ENCODE measurements at regions not wholly inside any gene's neighbourhood (a gene's known extent, or its start where the extent isn't known, plus 50 kb on each side); places are given as distances from the start of the nearest gene placed in this dataset.
"Not testable (repeated sequence)": the region's sequence is repeated elsewhere in the genome, so short reads cannot be mapped to it uniquely, and the experiment has no call there.

DNA sequence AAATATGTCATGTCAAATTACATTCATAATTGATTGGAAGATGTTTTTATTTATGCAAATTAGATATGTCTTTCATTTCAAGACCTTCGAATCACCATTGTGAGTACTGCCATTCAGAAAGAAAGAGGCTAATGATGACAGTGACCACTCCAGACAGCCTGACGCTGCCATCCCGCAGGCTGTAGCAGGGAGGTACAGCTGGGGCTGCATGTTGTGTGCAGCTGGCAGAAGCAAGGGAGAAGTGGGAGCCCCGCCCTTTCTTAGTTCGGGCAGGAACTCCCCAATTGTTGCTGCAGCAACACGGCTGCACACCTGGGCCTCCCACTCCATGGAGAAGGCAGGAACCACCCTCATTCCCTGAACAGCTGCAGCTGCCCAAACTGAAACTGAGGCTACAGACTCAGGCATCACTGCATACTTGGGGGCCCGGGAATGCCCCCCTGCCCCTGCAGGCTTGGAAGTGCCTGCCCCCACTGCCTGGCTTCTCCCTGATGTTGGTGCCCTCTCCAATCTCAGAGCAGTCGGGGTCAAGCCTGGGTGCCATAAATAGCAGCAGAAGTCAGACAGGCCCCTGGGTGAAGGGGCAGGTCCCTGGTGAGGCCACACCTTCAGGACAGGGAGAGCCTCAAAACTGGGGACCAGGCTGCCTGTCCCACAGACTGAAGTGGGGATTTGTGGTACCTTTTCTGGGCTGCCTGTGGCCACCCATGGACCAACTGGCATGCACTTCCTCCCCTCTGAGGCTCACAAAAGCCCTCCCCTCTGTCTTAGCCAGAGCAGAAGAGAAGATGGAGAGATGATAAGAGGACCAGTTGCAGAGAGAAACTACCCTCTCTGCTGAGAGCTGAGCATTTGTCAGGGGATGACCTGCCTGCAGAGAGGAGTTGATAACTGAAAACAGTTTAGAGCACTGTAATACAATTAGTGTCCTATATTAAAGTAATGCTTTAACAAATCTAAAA is 964.6 kb downstream of the SI start:
- intact Hi-C loops (cut with DNase I): no loop called here
- ATAC-seq (ENCODE audit: poor library complexity) (no peak), DNase-seq (no peak)

DNA sequence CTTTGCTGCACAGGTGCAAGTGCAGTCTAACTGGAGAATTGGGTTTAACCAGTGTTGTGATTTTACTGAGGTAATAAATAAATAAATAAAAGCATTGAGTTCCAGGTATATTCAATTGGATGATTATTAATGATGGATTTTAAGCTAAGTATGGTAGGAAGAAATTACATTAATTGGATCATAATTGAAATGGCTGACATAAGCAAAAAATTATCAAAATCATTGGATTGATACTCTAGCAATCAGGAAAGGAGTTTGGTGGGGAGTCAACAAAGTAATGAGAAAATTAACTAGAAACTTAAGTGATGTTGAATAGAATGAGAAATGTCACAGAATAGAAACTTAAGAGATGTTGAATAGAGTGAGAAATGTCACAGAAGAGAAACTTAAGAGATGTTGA is 981.9 kb downstream of the SI start:
- DNase-seq (no peak), ATAC-seq (ENCODE audit: poor library complexity) (no peak)
- intact Hi-C loops (cut with DNase I): no loop called here

DNA sequence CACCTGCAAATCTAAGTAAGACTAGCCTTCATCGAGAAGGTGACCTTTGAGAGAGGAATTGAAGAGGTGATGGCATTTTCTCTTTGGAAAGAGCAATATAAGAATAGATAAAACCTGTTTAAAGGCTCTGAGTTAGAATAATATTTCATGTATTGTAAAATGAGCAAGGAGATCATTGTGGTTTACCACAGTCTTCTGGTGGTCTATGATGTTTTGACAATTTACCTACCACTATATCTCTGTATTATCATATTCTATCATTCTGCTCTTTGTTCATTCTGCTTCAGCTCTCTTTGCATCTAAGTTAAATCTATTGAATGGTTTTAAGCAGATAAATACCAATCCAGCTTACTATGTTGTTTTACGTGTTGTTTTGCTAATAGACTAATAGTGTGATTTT is 982.3 kb downstream of the SI start:
- intact Hi-C loops (cut with DNase I): no loop called here
- no peak for DNase-seq
- no peak for ATAC-seq (ENCODE audit: poor library complexity)

DNA sequence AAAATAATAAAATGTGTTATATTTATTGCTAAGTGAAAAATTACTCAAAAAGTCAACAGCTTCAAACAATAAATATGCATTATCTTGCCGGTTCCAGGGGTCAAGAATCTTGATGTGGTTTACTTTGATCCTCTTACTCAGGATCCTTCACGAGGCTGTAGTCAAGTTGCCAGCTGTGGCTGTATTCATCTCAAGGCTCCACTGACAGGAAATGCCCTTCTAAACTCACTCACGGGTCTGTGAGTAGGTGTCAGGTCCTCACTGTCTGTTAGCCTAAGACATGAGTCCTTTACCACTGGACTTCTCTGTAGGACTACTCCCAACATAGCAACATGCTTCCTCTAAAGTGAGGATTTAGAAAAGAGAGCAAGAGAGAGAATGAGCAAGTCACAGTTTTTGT is 983.0 kb downstream of the SI start:
- DNase-seq (no peak), ATAC-seq (ENCODE audit: poor library complexity) (no peak)
- intact Hi-C loops (cut with DNase I): no loop called here

DNA sequence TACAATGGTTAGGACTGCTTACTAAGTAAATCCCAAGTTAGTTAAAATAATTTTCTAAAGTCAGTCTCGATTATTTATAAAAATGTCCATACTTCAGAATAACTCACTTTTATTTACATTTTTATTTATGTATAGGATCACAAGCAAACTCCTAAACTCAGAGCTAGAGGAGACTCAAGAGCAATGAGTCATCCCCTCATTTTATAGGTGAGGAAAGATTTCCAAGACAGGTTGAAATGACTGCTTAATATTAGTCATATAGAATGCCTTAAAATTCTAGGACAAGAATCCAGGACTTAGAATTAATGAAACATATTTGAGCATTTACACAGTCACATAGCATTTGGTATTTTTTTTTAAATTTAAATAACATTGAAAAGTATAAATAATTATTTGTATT is 983.8 kb downstream of the SI start:
- no peak for DNase-seq
- no peak for ATAC-seq (ENCODE audit: poor library complexity)
- intact Hi-C loops (cut with DNase I): no loop called here

DNA sequence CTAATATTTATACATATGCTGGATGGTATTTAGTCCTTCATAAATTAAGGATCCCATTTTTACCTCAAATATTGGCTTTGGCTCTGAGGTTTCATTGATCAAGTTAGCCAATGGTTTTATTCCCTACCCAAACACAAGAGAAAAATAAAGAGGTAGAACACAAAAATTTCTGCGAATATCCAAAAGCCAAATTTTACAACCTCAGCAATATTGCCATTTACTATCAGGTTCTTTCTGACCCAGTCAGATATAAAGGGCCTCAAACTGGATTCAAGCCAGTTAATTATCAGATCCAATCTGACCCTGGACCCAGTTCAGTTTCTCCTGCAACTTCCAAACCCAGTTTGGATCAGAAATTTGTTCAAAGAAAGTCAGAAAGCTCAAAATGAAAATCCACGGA is 998.1 kb downstream of the SI start:
- intact Hi-C loops (cut with DNase I): no loop called here
- ATAC-seq (ENCODE audit: poor library complexity): no peak
- DNase-seq: no peak

DNA sequence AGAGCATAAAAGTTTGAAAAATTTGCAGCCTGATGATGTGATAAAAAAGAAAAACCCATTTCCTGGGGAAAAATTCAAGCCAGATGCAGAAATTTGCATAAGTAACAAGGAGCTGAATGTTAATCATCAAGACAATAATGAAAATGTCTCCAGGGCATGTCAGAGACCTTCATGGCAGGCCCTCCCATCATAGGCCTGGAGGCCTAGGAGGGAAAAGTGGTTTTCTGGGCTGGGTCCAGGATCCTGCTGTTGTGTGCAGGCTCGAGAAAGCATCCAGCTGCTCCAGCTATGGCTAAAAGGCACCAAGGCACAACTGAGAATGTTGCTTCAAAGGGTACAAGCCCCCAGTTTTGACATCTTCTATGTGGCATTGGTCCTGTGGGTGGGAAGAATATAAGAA is 1014.0 kb downstream of the SI start:
- intact Hi-C loops (cut with DNase I): no loop called here
- ATAC-seq (ENCODE audit: poor library complexity) (no peak), DNase-seq (no peak)

DNA sequence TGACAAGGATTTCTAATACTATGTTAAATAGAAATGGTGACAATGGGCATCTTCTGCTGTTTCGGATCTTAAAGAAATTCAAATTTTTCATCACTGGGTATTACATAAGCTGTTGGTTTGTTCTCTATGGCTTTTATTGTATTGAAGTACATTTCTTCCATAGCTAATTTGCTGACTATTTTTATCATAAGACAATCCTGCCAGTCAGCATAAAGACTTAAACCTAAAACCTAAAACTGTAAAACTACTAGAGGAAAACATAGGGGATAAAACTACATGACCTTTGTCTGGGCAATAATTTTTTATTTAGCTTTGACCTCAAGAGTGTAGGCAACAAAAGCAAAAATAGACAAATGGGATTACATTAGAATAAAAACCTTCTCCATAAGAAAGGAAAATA is 1017.4 kb downstream of the SI start:
- ATAC-seq (ENCODE audit: poor library complexity) (no peak), DNase-seq (no peak)
- intact Hi-C loops (cut with DNase I): no loop called here

DNA sequence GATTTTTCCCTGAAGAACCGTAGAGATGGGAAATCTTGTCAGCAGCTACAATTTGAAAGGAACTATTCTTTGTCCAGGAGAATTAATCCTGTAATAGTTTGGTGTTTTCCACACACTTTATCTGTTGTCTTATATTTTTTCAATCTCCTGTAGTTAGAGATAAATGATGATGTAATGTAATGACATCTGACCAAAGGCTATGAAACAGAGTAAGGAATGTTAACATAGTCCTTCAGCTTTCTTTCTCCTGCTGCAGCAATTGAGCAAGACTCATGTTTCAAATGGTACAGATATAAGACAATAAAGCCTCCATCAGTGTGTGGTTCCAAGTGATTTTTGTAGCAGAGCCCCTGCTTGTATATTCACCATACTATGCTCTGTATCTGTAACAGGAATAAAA is 1028.4 kb downstream of the SI start:
- intact Hi-C loops (cut with DNase I): no loop called here
- no peak for ATAC-seq (ENCODE audit: poor library complexity)
- no peak for DNase-seq

DNA sequence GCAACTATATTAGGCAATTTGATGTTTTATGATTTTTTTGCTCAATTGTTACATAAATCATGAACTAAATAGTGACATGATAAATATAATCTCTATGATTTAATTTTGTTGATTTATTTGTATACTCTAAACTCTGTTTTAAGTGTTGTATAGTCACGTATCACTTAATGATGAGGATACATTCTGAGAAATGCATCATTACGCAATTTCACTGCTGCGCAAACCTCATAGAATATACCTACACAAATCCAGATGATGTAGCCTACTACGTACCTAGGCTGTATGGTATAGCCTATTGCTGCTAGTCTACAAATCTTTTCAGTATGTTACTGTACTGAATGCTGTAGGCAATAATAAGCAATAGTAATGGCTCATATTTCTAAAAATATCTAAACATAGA is 1029.8 kb downstream of the SI start:
- intact Hi-C loops (cut with DNase I): no loop called here
- no peak for ATAC-seq (ENCODE audit: poor library complexity)
- no peak for DNase-seq

DNA sequence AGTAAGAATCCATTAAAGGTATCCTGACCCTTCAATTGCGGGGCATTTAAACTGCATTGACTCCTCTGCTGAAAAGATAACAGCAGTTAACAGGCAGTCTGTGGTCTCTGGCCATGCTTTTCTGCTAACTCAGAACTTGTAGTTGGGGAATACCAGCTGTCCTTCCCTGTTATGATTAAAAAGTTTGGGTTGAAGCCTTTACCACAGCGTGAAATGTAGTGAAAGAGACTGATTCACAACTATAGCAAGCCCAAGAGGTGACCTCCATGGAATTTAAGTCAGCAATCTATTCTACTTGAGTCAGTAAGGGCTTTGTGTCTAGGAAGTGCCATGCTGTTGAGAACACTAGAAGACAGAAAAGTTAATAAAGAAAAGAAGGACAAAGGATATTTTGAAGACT is 1037.3 kb downstream of the SI start:
- ATAC-seq (ENCODE audit: poor library complexity): no peak
- intact Hi-C loops (cut with DNase I): no loop called here

DNA sequence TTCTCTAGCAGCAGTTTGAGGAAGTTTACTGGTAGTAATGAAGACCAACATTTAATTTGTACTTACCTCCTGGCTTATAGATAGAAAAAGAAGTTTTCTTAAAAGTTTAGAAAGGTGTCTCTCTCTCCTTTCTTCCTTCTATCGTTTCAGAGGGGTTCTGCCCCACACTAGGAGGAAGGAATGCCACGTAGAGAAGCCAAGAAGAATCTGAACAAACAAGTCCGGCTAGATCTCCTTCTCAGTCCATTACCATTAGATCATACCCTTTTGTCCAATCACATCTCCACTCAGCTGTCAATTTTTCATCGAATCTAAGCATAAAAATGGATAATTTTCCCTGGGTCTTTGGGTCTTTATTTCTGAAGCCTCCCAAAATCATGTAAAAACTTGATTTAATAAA is 1048.1 kb downstream of the SI start:
- DNase-seq: no peak
- intact Hi-C loops (cut with DNase I): no loop called here
- ATAC-seq (ENCODE audit: poor library complexity): no peak

More for the DNA sequence above, 1037.3 kb downstream of the SI start:
- DNase-seq: no peak

DNA sequence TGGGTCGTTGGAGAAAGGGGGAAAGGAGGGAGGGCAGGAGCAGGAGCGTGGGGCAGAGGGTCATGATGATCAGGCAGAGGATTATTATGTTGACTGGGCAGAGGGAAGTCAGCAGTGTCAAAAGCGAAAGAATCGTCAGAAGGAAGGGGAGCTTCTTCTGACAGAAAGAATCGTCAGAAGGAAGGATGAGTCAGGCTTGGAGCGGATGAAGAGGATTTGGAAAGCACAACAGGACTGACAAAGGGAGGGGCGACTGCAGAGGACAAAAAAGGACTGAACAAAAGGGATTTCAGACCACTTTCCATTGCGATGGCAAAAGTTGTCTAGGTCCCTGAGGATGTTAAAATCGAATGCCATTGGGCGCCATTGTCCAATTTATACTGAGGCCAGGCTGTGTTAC is 1053.5 kb downstream of the SI start:
- no peak for ATAC-seq (ENCODE audit: poor library complexity)
- DNase-seq: no peak
- intact Hi-C loops (cut with DNase I): no loop called here

DNA sequence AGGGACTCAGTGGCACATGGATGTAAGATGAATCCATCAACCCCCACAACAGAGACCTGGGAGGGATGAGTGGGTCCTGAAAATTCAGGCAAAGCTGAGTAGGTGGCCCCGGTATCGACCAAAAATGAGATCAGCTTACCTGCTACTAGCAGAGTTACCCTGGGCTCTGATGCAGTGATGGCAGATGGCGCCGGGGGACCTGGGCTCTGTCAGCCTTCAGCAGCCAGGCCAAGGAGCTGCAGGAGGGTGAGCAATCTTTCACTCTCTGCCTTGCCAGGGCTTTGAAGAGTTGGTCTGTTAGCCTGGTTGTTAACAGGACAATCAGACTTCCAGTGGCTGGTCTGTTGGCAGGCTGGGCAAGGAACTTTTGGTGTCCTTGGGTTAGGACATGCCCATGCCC is 1054.8 kb downstream of the SI start:
- ATAC-seq (ENCODE audit: poor library complexity): no peak
- intact Hi-C loops (cut with DNase I): no loop called here
- DNase-seq: no peak

DNA sequence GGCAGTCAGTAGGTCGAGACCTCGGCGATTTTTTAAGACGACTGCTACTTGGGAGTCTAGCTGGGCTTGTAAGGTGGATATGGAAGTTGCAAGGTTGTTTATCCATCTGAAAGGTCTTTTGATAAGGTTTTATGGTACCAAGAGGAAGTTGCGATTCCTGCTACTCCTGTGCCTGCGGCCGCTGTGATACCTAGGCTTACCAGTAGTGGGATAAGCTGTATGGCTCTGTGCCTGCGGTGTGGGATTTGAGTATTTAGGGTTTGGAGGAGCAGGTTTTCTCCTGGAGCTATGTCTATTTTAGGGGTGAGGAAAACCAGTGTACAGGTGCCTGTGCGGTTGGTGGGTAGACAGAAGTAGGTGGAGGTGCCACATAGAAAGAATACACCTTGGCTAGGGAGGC is 1059.8 kb downstream of the SI start:
- no peak for ATAC-seq (ENCODE audit: poor library complexity)
- DNase-seq: no peak
- intact Hi-C loops (cut with DNase I): no loop called here

DNA sequence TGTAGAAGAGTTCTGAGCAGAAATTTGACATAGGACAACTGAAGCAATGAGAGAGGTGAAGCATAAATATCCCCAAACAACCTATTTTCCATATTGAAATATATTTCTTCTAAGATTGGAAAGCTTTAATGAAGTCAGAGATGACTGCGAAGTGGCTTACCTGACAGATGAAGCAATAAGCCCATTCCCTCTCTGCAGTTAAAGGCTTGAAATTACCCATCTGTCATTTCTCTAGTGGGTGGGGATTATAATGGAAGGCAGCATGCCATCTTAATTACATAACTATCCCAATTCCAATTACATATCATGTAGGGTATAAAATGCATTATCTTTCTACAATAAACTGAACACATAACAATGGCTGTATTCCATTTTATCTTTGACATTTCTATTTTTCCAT is 1070.5 kb downstream of the SI start:
- intact Hi-C loops (cut with DNase I): no loop called here
- ATAC-seq (ENCODE audit: poor library complexity): no peak
- DNase-seq: no peak

DNA sequence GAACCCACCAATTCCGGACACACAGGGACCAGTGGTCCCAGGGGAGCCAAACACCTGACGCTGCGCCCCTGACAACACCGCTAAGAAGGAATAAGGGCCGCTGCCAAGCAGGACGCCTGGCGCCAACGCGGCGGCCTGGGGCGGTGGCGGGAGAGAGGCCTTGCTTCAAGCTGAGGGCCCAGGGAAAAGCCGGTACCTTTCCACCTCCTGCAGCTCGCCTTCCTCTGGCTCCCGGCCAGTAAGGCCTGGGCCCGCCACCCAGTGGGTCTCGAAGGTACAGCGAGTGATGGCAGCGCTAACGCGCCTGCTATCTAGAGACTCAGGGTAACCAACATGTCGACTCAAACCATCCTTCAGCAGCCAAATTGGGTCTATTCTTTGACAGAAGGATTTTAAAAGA is 1074.1 kb downstream of the SI start:
- intact Hi-C loops (cut with DNase I): no loop called here
- DNase-seq: no peak
- ATAC-seq (ENCODE audit: poor library complexity): no peak

DNA sequence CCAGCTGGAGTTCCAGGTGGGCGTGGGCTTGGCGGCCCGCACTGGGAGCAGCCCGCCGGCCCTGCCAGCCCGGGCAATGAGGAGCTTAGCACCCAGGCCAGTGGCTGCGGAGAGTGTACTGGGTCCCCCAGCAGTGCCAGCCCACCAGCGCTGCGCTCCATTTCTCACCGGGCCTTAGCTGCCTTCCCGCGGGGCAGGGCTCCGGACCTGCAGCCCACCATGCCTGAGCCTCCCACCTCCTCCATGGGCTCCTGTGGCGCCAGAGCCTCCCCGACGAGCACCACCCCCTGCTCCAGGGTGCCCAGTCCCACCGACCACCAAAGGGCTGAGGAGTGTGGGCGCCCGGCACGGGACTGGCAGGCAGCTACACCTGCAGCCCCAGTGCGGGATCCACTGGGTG is 1075.3 kb downstream of the SI start:
- DNase-seq; ATAC-seq (ENCODE audit: poor library complexity); intact Hi-C loops (cut with DNase I): not testable (repeated sequence)

DNA sequence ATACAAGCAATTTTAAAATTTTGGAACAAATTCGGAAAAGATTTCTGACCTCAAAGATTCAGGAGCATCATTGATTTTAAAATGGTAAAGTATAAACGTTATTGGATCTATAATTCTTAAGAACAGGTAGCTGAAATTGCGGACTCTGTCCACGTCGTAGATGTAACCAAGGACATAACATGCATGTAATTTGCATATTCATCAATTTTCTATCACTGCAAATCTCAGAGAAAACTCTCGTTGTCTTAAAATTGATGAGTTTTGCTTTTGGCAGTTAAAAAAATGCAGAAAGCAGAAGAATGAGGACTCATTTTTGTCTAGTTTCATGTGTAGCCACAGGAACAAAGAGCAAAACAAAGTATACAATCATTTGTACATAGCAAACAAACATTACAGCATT is 1094.4 kb downstream of the SI start:
- intact Hi-C loops (cut with DNase I): no loop called here
- ATAC-seq (ENCODE audit: poor library complexity) (no peak), DNase-seq (no peak)

DNA sequence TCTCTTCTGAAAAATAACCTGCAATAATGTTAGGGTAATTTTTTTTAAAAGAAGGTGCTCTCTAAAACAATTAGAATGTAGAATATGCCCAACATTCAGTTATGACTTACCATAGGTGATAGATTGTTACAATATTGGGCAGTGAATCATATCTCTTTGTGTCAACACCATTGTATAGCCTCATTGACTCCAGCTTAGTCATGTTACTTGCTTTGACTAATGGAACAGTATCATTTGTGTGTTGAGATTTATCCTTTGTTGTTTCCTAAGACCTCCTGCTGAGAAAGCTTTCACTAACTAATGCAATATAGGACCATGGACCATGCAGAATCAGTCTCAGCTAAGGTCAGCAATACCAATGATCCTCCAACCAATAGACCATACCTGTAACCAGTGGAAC is 1106.4 kb downstream of the SI start:
- intact Hi-C loops (cut with DNase I): no loop called here
- ATAC-seq (ENCODE audit: poor library complexity) (no peak), DNase-seq (no peak)

DNA sequence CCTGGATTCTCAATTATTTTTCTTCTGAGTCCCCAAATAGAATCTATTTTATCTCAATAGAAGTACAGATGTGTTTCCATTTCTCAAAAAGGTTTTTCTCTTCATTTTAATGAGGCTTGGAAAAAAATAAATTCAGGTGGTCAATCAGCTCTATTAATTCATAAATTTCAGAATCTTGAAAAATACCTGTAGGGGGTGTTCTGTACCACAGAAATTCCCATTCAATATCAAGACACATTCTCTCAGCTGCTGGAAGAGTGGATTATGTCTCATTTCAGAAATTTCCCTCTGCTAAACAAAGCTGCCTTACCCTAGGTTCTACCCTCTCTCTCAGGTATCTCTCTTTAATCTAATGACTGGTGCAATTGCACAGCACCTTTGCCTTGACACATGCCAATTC is 1121.2 kb downstream of the SI start:
- intact Hi-C loops (cut with DNase I): no loop called here
- DNase-seq: no peak
- no peak for ATAC-seq (ENCODE audit: poor library complexity)
